ENCODE measurements at regions not wholly inside any gene's neighbourhood (a gene's known extent, or its start where the extent isn't known, plus 50 kb on each side); places are given as distances from the start of the nearest gene placed in this dataset.

DNA sequence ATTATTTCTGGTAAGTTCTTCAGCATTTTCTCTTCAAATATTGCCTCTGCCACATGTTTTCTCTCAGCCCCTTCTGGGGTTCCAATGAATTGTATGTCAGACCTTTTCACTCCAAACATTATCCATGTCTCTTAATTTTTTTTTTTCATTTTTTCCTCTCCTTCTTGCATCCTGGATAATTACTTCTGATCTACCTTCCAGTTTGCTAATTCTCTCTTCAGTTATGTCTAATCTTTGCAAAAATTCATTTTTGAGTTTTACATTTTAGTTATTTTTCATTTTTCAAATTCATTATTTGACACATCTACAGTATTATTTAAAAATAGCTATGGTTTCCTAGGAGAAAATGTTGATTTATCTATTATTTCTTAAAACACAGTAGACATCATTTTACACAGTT lies 271.7 kb downstream of the TFAP2B start:
- TF ChIP-seq, protein P1, sequence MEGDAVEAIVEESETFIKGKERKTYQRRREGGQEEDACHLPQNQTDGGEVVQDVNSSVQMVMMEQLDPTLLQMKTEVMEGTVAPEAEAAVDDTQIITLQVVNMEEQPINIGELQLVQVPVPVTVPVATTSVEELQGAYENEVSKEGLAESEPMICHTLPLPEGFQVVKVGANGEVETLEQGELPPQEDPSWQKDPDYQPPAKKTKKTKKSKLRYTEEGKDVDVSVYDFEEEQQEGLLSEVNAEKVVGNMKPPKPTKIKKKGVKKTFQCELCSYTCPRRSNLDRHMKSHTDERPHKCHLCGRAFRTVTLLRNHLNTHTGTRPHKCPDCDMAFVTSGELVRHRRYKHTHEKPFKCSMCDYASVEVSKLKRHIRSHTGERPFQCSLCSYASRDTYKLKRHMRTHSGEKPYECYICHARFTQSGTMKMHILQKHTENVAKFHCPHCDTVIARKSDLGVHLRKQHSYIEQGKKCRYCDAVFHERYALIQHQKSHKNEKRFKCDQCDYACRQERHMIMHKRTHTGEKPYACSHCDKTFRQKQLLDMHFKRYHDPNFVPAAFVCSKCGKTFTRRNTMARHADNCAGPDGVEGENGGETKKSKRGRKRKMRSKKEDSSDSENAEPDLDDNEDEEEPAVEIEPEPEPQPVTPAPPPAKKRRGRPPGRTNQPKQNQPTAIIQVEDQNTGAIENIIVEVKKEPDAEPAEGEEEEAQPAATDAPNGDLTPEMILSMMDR (IDR thresholded peaks at IDR 0.05; ENCODE audit: insufficient read depth, low read length, poor library complexity, severe bottlenecking): no peak
- TF ChIP-seq EZH2phosphoT487 (conservative IDR thresholded peaks at IDR 0.05; ENCODE audit: low read length): no peak
